ENCODE measurements at regions not wholly inside any gene's neighbourhood (a gene's known extent, or its start where the extent isn't known, plus 50 kb on each side); places are given as distances from the start of the nearest gene placed in this dataset.

GRCh38 chr12:125300249-125300648, 235.0 kb downstream of the AACS start:
- H3K27ac Mint-ChIP-seq, result no peak overlapping the region
- peak; percentile 13 for ATAC-seq
- DNase-seq, result no peak
- no peaks in the 10 kb centered on the region for H3K9me3 Mint-ChIP-seq
- H3K27me3 Mint-ChIP-seq, result peaks cover 16% of the 10 kb centered on the region
- no peaks in the 10 kb centered on the region for H3K4me1 Mint-ChIP-seq
- H3K4me3 Mint-ChIP-seq, result no peak overlapping the region

GRCh38 chr12:125303337-125303736, 238.1 kb downstream of the AACS start:
- peaks cover 0 to 4% of the 10 kb centered on the region in 2 donors for H3K9me3 Mint-ChIP-seq
- ATAC-seq (no peak), DNase-seq (no peak)
- H3K4me1 Mint-ChIP-seq, result no peaks in the 10 kb centered on the region
- H3K4me3 Mint-ChIP-seq, result no peak overlapping the region
- no peak overlapping the region for H3K27ac Mint-ChIP-seq
- peaks cover 16% of the 10 kb centered on the region for H3K27me3 Mint-ChIP-seq

- no peak for ATAC-seq
- H3K9me3 Mint-ChIP-seq, result peaks cover 0 to 4% of the 10 kb centered on the region in 2 donors
- H3K27ac Mint-ChIP-seq, result no peak overlapping the region
These were observed 238.8 kb downstream of the AACS start for GRCh38 chr12:125304029-125304428.

GRCh38 chr12:125305231-125305630, 240.0 kb downstream of the AACS start:
- DNase-seq (no peak), ATAC-seq (no peak)
- H3K27me3 Mint-ChIP-seq, result peaks cover 2% of the 10 kb centered on the region
- H3K9me3 Mint-ChIP-seq, result peaks cover 0 to 4% of the 10 kb centered on the region in 2 donors
- no peak overlapping the region for H3K4me3 Mint-ChIP-seq
- no peak overlapping the region for H3K27ac Mint-ChIP-seq
- no peaks in the 10 kb centered on the region for H3K4me1 Mint-ChIP-seq

More at GRCh38 chr12:125304029-125304428, 238.8 kb downstream of the AACS start:
- Mint-ChIP-seq H3K27me3 (peaks cover 14% of the 10 kb centered on the region), H3K4me3 (no peak overlapping the region), H3K4me1 (no peaks in the 10 kb centered on the region)
- no peak for DNase-seq

- ATAC-seq (no peak), DNase-seq (no peak)
- Mint-ChIP-seq H3K4me1 (no peaks in the 10 kb centered on the region), H3K27me3 (peaks cover 33% of the 10 kb centered on the region), H3K4me3 (no peak overlapping the region), H3K27ac (no peak overlapping the region), H3K9me3 (peaks cover 4 to 7% of the 10 kb centered on the region in 2 donors)
These were observed 245.2 kb downstream of the AACS start for GRCh38 chr12:125310461-125310860.

GRCh38 chr12:125311050-125311449, 245.8 kb downstream of the AACS start:
- ATAC-seq (no peak), DNase-seq (no peak)
- Mint-ChIP-seq H3K27me3 (peaks cover 39% of the 10 kb centered on the region), H3K4me1 (no peaks in the 10 kb centered on the region), H3K27ac (no peak overlapping the region), H3K9me3 (peaks cover 4 to 7% of the 10 kb centered on the region in 2 donors), H3K4me3 (no peak overlapping the region)

- Mint-ChIP-seq H3K4me1 (no peaks in the 10 kb centered on the region), H3K27me3 (peaks cover 42% of the 10 kb centered on the region), H3K4me3 (no peak overlapping the region), H3K27ac (no peak overlapping the region), H3K9me3 (peaks cover 0 to 7% of the 10 kb centered on the region in 2 donors)
- ATAC-seq (no peak), DNase-seq (no peak)
These were observed 247.2 kb downstream of the AACS start for GRCh38 chr12:125312471-125312870.

GRCh38 chr12:125314051-125314755, 249.0 kb downstream of the AACS start:
- ATAC-seq (no peak), DNase-seq (no peak)
- Mint-ChIP-seq H3K27ac (peak overlapping the region in 1 of 2 donors; percentile 76), H3K4me3 (no peak overlapping the region), H3K4me1 (no peaks in the 10 kb centered on the region), H3K27me3 (peaks cover 46% of the 10 kb centered on the region), H3K9me3 (peaks cover 0 to 7% of the 10 kb centered on the region in 2 donors)

- no peak overlapping the region for H3K27ac Mint-ChIP-seq
- DNase-seq (no peak), ATAC-seq (no peak)
- no peaks in the 10 kb centered on the region for H3K4me1 Mint-ChIP-seq
- no peak overlapping the region for H3K4me3 Mint-ChIP-seq
- H3K27me3 Mint-ChIP-seq, result peaks cover 46% of the 10 kb centered on the region
- peaks cover 0 to 7% of the 10 kb centered on the region in 2 donors for H3K9me3 Mint-ChIP-seq
These were observed 250.5 kb downstream of the AACS start for GRCh38 chr12:125315771-125316170.

GRCh38 chr12:125320177-125320576, 254.9 kb downstream of the AACS start:
- Mint-ChIP-seq H3K9me3 (no peaks in the 10 kb centered on the region), H3K27me3 (peaks cover 14% of the 10 kb centered on the region), H3K27ac (no peak overlapping the region), H3K4me3 (no peak overlapping the region), H3K4me1 (no peaks in the 10 kb centered on the region)
- ATAC-seq, result no peak
- DNase-seq, result no peak

- Mint-ChIP-seq H3K27me3 (peaks cover 44% of the 10 kb centered on the region), H3K4me3 (no peak overlapping the region), H3K4me1 (no peaks in the 10 kb centered on the region), H3K27ac (no peak overlapping the region), H3K9me3 (no peaks in the 10 kb centered on the region)
- ATAC-seq (no peak), DNase-seq (no peak)
These were observed 259.7 kb downstream of the AACS start for GRCh38 chr12:125324861-125325490.

- Mint-ChIP-seq H3K27me3 (peaks cover 47% of the 10 kb centered on the region), H3K9me3 (no peaks in the 10 kb centered on the region), H3K27ac (peak overlapping the region in 1 of 2 donors; percentile 6), H3K4me3 (no peak overlapping the region), H3K4me1 (no peaks in the 10 kb centered on the region)
- DNase-seq, result no peak
- no peak for ATAC-seq
These were observed 264.2 kb downstream of the AACS start for GRCh38 chr12:125329239-125330102.

GRCh38 chr12:125330645-125331341, 265.6 kb downstream of the AACS start:
- H3K4me3 Mint-ChIP-seq, result no peak overlapping the region
- H3K27me3 Mint-ChIP-seq, result peaks cover 45% of the 10 kb centered on the region
- H3K4me1 Mint-ChIP-seq, result no peaks in the 10 kb centered on the region
- ATAC-seq, result peak; percentile 78
- DNase-seq, result peak; percentile 48 to 56
- no peak overlapping the region for H3K27ac Mint-ChIP-seq
- H3K9me3 Mint-ChIP-seq, result no peaks in the 10 kb centered on the region

GRCh38 chr12:125331342-125332052, 266.3 kb downstream of the AACS start:
- H3K9me3 Mint-ChIP-seq, result no peaks in the 10 kb centered on the region
- H3K27ac Mint-ChIP-seq, result no peak overlapping the region
- no peak overlapping the region for H3K4me3 Mint-ChIP-seq
- H3K4me1 Mint-ChIP-seq, result no peaks in the 10 kb centered on the region
- H3K27me3 Mint-ChIP-seq, result peaks cover 38% of the 10 kb centered on the region
- no peak for DNase-seq
- ATAC-seq, result no peak

- no peak for ATAC-seq
- no peaks in the 10 kb centered on the region for H3K4me1 Mint-ChIP-seq
- peaks cover 24% of the 10 kb centered on the region for H3K27me3 Mint-ChIP-seq
- H3K9me3 Mint-ChIP-seq, result no peaks in the 10 kb centered on the region
- H3K4me3 Mint-ChIP-seq, result no peak overlapping the region
- no peak for DNase-seq
- no peak overlapping the region for H3K27ac Mint-ChIP-seq
These were observed 267.7 kb downstream of the AACS start for GRCh38 chr12:125332900-125333299.
